ENCODE measurements at regions not wholly inside any gene's neighbourhood (a gene's known extent, or its start where the extent isn't known, plus 50 kb on each side); places are given as distances from the start of the nearest gene placed in this dataset.

DNA sequence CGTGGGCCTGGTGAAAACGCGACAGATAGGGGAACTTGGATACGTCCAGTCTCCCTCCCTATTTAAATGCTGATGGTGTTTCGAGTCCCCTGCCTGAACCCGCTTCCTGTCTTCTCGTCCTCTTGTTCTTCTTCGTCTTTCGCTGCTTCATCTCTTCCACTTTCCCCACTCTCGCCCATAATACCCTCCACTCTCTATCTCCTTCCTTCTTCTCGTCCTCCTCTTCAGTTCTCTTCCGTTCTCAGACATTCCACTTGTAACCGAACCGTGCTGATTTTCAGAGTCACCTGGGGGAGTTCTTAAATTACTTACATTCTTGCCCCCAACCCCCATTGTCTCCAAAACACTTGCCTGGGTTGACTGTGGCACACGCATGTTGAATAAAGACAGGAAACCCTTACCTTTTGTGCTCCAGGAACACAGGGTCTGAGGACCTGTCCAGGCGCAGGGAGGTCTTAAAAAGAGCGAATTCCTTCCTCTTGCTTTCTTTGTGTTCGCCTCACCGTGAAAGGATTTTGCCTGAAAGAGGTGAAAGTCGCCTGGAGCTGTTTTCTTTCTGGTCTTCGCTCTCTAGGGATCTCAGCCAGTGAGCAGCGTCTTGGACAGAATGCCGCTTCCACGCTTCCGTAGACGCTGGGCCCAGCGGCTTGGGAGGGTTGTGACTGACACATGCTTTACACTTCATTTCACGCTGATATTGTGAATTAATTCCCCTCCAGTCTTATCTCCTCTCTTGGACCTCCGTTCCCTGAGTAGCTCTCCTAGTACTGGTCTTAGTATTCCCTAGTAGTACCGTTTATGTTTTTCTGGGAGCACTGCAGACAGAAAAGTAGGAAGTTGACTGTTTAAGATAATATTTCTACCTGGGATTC is 184.0 kb downstream of the GPX5 start:
- DNase-seq, result no peak

DNA sequence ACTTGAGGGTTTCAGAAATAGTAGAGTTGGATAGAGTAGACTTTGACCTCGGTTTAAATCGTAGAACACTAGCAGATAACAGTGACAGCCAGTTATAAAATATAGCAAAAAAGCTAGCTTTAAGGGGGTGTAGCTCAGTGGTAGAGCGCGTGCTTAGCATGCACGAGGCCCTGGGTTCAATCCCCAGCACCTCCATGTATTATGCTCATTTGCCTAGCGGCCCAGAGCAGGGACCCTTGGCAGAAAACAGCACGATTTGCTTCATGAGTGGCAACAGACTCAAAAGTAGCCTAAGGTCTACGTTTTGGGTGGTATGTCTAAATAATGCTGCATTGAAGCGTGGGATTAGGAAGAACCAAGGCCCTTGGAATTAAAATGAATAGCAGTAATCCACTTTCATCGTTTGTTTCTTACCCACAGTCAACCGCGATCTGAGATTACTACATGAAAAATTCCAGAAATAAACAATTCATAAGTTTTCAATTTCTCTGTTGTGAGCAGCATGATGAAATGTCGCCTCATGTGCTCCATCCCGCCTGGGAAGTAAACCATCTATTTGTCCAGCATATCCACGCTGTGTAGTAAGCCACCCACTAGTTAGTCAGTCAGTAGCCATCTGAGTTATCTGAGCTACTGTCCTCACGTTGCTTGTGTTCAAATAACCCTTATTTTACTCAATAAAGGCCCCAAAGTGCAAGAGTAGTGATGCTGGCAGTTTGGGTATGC is 184.9 kb downstream of the GPX5 start:
- no peak for DNase-seq

DNA sequence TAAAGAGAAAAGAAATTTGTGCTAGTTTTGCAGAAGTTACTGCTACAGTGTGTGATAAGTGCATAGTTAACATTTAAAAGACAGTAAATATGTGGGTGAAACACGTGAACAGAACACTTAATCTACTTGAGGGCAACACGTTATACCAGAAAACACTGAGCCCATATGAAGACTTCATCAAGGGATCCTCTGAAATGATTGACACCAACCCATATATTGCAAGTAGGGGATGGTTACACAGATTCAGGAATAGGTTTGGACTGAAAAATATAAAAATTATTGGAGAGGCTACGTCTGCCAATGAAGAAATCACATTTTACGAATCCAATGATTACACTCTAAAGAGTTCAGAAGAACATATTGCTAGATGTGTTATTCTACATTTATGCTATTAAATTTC is 185.6 kb downstream of the GPX5 start:
- DNase-seq, result no peak

DNA sequence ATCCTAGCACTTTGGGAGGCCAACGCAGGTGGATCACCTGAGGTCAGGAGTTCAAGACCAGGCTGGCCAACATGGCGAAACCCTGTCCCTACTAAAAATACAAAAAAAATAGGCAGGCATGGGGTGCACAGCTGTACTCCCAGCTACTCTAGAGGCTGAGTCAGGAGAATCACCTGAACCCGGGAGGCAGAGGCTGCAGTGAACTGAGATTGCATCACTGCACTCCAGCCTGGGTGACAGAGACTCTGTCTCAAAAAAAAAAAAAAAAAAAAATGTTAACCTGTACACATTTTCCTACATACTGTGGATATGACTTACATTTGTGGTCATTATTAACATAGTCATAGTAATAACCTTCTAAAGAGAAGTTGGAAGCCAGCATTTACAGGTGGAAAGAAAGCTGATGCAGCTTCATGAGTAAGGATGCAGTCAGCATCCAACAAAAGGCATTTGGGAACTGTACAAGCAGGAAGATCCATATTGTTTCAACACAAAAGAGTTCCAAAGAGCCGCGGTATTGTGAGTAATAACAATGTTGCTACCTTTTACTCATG is 186.2 kb downstream of the GPX5 start:
- DNase-seq, result peak in 1 of 5 experiments; percentile 9

DNA sequence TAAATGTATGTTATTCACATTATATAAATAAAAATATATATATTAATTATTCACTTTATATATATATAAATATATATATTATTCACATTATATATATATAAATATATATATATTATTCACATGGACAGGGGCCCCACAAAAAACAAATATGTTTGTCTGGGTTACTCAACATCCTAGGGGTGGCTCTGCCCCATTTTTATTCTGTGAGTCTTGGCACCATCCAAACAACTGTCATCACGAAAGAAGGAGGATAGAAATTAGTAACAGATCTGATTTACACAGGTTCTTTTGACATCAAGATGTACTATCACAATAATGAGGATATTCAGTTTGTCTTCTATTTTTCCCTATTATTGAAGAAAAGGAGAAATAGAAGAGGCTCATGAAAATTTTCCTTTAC is 187.3 kb downstream of the GPX5 start:
- peak in 1 of 5 experiments; percentile 40 for DNase-seq

DNA sequence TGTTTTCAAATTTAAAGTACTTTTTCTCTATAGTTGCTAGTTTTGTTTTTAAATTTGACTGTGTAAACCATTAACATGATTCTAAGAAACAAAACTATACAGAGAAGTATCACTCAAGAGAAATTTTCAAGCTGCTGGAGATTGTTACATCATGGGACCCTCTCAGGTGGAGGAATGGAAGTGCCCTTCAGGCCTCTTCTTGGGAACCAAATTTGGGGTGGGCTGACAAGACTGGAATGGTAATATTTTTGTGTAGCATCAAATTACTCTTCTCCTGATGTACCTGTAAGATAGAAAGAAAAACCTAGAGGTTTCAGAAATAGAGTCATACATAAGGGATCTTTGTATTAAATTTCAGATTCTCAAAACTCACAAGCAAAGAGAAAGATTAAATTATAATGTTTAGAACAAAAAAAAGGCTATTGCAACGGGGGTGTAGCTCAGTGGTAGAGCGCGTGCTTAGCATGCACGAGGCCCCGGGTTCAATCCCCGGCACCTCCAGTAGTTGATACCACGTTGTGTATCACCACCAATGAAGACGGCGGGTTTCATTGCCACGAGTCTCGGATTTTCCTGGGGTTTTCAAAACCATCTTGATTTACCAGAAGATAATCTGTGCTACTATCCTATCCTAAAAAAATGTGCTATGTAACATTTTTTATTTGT is 193.7 kb downstream of the GPX5 start:
- no peak for DNase-seq

DNA sequence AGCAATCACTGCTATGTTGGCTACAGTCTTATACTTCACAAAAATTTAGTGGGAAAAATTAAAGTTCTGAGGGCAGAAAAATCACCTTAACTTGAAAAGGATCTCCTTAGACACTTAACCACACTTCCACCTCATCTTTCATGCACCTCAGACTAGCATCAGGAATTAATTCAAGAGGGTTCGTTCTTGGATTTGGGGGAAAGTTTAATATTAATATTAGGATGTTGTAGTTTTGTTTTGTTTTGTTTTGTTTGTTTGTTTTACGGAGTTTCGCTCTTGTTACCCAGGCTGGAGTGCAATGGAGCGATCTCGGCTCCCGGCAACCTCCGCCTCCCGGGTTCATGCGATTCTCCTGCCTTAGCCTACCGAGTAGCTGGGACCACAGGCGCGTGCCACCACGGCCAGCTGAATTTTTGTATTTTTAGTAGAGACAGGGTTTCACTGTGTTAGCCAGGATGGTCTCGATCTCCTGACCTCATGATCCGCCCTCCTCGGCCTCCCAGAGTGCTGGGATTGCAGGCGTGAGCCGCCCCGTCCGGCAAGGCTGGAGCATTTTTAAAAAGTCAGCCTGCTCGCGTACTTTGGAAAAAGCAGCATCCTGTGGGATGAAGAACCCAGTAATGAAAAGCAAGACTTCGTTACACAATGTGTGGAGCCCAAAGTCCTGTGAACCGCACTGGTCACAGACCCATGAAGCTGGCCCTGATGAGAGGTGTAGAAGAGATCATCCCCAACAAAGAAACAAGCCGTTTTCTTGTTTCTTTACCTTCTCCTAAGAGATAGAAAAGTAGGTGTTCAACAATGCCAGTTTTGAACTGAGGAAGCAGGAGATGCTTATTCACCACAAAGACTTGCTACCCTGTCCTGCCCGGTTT is 194.9 kb downstream of the GPX5 start:
- DNase-seq, result no peak

DNA sequence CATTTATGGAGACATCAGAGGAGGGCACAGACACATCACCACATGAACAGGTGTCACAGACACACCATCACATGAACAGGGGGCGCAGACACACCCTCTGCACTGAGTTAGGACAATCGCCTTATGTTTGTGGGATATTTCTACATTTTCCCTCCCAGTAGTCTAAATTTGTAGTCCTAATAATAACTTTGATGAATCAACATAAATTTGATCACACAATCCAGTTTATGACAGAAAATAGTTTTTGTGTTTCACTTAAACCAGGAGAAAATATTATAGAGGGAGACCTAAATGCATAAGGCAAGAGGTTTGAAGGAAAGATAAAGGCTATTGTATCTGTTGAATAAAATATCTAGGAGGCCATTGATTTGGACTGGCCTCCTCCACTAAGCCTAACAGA is 195.7 kb downstream of the GPX5 start:
- DNase-seq, result no peak

DNA sequence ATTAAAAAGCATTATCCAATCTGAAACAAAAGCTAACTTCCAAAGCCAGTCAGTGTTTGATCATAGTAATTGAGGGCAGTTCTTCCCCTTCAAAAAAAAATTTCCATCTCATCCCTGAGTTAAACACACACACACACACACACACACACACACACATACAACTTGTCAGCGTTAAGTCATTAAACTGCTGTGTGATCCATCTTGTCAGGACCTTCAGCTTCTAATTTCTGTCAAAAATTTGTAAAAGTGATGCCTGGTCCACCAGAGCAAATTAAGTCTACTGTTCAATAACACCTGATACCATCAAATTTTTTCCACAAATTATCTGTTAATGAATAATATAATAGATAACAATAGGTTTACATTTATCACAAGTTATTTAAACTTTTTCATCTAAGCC is 198.7 kb downstream of the GPX5 start:
- no peak for DNase-seq

DNA sequence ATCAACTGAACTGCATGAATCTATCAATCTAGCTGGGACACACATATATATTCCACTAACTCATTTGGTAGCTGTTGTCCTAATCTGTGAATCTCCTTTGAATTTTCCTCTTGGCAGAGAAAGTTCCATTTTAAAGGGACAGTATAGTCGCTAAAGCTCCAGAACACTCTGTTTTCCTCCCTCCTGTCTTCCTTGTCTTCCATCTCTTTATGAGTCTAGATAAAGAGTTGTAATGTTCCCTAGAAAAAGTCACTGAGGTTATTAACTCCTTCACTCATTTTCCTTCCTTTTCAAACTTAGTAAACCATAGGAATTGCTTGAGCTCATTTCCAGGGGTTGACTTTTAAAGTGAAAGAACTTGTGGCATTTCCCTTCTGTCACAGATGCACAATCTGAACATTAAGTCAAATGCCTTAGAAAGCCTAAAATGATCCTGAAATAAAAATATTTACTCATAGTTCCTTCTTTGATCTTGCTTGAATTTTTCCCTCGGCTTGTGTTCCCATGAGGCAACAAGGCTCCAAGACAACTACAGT is 198.4 kb downstream of the TRIM27 start:
- no peak for DNase-seq

DNA sequence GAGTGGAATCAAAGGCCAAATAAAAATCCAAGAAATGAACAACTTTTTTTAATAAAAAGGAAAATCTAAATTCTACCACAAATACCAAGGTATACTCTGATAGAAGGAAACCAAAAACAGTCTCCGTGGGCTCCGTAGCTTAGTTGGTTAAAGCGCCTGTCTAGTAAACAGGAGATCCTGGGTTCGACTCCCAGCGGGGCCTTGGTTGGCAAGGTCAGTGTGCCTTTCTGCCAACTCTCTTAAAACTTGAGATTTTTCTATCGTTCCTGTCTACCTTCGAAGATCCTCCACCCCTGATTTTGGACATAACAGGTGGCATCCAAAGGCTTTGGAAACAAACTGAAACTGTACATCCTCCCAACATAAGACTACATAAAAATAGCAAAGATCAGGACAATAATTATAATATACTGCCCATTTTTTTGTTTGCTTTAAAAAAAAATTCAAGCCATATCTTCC is 197.9 kb downstream of the TRIM27 start:
- no peak for DNase-seq

DNA sequence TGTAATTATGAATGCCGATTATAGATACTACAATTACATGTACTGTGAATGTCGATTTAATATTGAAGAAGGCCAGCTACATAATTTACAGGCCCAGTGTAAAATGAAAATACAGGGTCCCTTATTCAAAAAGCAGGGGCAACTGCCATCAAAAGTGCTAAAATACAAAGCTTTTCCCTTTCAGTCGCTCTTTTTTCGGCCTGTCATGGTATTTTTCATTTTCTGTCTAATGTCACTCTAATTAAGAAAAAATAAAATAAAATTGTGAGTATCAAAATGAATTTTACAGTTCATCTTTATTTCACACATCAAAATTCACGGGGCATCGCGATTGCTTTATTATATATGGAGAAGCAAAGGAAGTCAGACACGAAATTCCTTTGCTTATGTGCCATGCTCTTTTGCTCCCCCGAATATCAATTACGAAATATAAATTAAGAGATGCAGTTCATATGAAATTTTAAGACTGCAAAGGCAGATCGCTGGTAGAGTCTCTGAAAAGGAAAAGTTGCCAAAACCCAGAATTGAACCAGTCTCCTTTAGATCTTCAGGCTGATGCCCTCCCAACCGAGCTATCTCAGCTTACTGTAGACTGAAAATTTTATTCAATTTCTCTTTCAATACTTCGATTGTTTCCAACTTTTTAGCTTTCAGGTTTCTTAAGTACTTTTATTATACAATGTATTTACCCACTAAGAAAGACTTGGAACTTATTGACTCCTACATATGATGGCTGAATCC is 197.0 kb downstream of the TRIM27 start:
- no peak for DNase-seq

DNA sequence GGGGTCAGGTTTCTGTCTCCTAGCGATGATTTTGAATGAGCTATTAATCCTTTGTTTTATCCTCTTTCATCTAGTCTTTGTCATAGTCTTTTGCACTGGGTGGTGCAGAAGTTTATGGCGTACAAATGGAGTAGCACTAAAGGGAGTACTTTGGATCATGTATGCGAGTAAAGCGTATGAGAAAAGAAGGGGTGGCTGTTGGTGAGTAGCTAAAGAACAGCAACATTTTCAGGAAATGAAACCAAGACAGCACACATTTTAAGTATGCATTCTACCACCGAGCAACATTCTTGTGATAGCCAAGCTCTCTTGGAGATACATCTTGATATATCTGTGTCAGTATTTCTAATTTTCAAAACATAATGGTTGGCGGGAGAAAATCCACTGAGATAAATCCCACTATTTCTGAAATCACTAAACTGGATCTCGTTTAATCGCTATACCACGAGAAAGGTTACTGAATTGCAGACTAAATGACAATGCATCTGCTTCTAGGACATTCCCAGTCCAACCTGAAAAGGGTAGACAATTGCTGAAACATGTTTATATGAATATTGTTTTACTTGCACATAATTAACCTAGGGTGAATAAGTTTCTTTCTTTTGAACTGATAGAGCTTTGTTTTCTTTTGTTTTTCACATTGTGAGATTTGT is 196.1 kb downstream of the TRIM27 start:
- no peak for DNase-seq

DNA sequence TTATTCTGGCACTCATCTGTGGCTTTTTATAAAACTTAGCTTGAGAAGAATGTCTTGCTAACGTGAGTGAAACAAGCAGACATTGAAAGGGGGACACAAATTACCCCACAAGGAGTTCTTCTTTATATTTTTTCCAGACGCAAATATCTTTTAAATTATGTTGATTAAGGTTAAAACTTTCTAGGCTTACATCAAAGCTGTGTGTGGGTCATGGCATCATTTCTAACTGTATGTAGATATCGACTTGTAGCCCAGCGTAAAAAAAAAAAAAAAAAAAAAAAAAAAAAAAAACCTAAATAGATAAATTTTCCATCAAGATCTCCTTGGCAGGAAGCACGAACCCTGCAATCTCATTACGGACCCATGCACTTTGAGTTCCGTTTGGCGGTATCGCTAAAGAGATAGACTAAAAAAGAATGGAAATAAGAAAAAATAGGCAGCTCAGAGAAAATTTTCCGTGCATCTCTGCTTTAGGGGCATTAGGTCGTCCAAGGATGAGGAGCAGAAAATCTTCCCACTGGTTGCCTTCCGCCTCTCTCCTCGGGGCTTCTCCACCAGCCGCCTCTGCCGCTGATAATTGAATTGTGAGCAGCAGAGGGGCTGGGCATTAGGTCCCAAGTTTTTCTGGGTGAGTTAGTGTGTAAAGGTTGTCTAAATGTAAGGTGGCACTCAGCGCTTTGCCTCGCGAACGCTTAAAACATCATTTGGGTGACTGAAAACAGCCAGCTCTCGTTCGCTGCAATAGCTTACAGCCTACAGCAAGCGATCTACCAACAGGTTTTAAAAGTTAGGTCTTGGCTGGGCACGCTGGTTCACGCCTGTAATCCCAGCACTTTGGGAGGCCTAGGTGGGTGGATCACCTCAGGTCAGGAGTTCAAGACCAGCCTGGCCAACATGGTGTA is 194.0 kb downstream of the TRIM27 start:
- no peak for DNase-seq

DNA sequence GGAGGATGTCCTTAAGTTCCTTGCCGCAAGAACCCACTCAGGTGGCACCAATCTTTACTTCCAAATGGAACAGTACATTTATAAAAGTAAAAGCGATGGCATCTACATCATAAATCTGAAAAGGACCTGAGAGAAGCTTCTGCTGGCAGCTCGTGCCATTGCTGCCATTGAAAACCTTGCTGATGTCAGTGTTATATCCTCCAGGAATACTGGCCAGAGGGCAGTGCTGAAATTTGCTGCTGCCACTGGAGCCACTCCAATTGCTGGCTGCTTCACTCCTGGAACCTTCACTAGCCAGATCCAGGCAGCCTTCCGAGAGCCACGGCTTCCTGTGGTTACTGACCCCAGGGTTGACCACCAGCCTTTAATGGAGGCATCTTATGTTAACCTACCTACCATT is 191.7 kb downstream of the TRIM27 start:
- no peak for DNase-seq

DNA sequence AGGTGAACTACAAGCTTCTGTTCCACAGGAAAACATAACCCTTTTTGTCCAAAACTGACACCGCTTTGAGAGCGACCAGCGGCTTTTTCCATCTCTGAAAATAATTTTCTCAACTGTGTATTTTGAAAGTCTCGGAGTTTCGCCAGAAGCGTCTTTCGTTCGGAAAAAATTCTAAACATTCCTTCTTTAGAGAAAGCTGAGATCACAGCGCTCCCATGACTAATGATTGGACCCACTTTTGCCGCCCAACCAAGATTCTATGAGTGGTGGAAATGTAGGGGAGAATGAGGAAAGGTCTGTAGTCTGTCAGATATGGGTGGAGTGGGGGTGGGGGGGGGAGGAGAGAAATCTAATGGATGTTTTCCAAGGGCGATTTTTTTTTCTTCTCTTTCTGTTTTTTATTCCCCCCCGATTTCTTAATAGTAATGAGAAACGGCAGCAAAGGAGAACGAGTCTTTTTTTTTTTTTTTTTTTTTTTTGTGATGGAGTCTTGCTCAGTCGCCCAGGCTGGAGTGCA is 189.3 kb downstream of the TRIM27 start:
- DNase-seq, result no peak

DNA sequence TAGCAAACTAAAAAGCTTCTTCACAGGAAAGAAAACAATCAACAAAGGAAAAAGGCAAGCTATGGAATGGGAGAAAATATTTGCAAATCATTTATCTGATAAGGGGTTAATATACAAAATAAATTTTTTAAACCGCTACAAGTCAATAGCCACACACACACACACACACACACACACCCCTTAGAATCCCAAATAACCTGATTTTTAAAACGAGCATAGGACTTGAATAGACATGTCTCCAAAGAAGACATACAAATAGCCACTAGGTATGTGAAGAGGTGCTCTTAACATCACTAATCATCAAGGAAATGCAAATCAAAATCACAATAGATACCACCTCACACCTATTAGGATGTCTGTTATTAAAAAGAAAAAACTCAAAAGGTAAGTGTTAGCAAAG is 187.7 kb downstream of the TRIM27 start:
- DNase-seq, result no peak

DNA sequence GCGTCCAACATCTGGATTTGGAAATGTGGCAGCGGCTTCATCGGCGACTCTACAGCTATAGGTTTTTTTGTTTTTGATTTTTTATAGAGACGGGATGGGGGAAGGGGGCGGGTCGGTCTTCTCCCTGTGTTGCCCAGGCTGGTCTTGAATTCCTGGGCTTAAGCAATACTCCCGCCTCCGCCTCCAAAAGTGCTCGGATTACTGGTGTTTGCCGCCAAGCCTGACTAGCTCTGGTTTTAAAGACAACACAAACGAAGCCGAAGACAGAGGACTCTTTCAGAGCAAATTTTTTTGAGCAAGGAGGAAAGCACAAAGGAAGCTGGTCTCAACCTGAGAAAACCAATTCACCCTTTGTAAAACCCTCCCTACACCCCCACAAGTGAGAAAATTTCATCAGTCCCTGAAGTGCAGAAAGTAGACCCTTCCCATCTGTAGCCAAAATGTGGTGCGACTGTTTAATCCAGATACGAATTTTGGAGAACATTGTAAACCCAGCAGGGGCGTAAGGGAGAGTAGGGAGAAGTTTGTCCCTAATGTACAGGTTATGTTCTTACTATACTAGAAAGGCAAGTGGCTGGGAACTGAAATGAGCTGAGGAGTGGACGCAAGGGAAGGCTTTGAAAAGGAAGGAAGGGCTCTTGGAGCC is 185.9 kb downstream of the TRIM27 start:
- no peak for DNase-seq

DNA sequence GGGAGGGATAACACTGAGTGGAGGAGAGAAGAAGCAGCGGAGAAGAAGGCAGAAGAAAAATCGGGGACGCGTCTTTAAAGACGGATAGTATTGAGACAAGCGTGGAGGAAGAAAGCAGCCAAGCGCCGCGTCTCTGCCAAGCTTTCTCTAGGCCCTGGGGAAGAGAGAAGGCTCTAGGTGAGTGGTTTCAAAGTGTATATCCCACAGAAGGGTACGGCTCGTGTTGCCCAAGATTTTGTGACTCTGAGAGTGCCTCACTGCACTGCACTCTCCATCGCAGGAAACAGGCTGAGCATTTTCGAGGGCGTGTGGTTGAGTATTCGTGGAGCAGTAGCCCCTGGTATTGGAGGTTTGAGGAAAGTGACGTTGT is 185.4 kb downstream of the TRIM27 start:
- DNase-seq, result no peak
